GM21360 (cell line): ENCODE measurements at regions not wholly inside any gene's neighbourhood (a gene's known extent, or its start where the extent isn't known, plus 50 kb on each side); places are given as distances from the start of the nearest gene placed in this dataset.
A peak's percentile ranks its signal among the peaks of the same experiment; 100 is the strongest.
"Not testable (repeated sequence)": the region's sequence is repeated elsewhere in the genome, so short reads cannot be mapped to it uniquely, and the experiment has no call there.

Experiments
- ATAC-seq: cut with Tn5 transposase; IDR thresholded peaks from one replicate; pipeline ENCODE4 v1.9.1; 2021; ENCODE audit warnings: mild to moderate bottlenecking, moderate library complexity; ENCODE audit not compliant: unreplicated experiment

- no peak for ATAC-seq
Measured at GRCh38 chr10:18735711-18736110, 76.5 kb downstream of the ARL5B start.

- ATAC-seq = no peak
Measured at GRCh38 chr10:18737236-18737635, 78.0 kb downstream of the ARL5B start.

DNA sequence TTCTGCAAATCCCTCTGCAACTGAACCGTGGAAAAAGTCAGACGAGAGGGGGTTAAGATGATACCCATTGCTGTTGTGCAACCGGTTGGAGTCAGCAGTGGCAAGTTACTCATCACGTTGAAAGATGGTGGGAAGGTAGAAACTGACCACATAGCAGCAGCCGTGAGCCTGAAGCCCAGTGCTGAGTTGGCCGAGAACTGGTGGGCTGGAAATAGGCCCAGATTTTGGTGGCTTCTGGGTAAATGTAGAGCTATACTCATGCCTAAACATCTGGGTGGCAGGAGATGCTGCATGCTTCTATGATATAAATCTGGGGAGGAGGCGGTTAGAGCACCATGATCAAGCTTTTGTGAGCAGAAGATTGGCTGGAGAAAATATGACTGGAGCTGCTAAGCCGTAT is 78.6 kb downstream of the ARL5B start:
- no peak for ATAC-seq

GRCh38 chr10:18738835-18739234 is 79.6 kb downstream of the ARL5B start:
- ATAC-seq = no peak

GRCh38 chr10:18743926-18744325 is 84.7 kb downstream of the ARL5B start:
- ATAC-seq = no peak

GRCh38 chr10:18753312-18753895 is 94.2 kb downstream of the ARL5B start:
- ATAC-seq = no peak

GRCh38 chr10:18759575-18759974 is 100.3 kb downstream of the ARL5B start:
- ATAC-seq = peak; percentile 88

GRCh38 chr10:18760836-18761235 is 101.6 kb downstream of the ARL5B start:
- no peak for ATAC-seq

DNA sequence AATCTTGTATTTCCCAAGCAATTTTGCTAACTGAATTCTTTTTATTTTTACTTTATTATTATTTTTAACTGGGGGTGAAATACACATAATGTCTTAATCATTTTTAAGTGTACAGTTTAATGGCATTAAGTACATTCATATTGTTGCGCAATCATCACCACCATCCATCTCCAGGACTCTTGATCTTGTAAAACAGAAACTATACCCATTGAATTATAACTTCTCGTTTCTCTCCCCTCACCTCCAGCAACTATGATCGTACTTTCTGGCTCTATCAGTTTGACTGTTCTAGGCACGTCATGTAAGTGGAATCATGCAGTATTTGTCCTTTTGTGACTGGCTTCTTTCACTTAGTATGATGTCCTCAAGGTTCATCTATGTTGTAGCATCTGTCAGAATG is 108.8 kb downstream of the ARL5B start:
- no peak for ATAC-seq

- no peak for ATAC-seq
Measured at GRCh38 chr10:18773180-18773579, 113.9 kb downstream of the ARL5B start.

DNA sequence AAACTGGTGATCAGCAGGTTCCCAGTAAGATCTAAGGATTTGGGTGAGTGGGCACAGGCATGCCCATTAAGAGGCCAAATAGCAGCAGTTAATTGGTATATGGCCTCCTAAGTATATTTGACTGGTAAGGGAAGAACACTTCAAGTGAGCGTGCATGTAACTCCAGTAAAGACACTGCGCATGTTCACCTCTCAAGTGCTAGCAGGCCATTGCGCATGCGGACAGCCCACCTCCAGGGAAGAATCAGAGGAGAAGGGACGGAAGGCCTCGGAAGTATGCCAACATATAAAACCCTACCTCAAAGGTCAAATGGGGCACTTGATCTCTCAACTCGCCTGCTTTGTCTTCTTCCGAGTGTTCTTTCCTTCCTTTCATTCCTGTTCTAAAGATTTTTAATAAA is 118.0 kb downstream of the ARL5B start:
- ATAC-seq = no peak

- no peak for ATAC-seq
Measured at GRCh38 chr10:18786478-18786877, 127.2 kb downstream of the ARL5B start.

DNA sequence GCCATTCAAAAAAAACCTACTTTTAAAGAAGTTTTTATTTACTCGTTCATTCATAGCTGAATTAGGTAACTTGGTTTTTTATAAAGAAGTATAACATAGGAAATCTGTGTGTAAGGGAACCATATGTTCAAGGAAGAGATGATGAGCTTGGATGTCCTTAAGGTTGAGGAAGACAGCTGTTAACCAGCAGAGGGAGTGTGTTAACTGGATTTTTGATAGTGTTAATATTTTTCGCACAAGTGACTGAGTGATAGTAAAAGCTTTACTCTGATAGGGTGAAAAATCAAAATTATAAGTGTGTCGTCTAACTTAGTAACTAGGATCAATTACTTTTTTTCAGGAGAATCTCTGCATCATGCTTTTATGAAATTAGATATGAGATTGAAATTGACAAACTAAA is 134.7 kb downstream of the ARL5B start:
- no peak for ATAC-seq

DNA sequence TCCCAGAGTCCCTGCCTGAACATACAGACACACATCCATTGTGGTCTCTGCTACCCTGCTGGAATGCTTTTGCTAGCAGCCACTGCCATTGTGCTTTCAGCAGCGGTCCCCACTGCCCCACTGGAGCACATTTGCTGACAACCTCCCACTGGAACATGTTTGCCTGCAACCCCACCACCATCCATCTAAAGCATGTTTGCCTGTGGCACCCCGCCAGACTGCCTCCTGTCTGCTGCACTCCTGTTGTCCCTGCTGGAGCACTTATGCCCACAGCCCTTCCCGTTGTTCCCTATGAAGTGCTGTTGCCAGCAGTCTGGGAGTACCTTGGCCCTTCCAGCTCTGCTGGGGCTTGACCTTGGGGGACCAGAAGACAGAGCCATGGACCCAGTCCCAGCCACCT is 136.3 kb downstream of the ARL5B start:
- ATAC-seq = no peak

DNA sequence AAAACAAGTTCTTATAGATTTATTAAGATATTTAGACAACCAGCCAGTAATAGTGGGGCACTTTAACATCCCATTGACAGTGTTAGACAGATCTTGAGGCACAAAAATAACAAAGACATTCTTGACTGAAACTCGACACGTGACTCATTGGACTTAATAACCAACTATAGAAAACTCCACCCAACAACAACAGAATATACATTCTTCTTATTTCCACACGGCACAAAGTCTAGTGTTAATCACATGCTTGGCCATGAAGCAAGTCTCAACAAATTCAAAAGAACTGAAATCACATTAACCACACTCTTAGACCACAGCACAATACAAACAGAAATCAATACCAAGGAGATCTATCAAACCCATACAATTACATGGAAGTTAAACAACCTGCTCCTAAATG is 138.1 kb downstream of the ARL5B start:
- ATAC-seq = no peak

GRCh38 chr10:18822156-18822555 is 162.9 kb downstream of the ARL5B start:
- no peak for ATAC-seq

- ATAC-seq = no peak
Measured at GRCh38 chr10:18829259-18829658, 170.0 kb downstream of the ARL5B start.

DNA sequence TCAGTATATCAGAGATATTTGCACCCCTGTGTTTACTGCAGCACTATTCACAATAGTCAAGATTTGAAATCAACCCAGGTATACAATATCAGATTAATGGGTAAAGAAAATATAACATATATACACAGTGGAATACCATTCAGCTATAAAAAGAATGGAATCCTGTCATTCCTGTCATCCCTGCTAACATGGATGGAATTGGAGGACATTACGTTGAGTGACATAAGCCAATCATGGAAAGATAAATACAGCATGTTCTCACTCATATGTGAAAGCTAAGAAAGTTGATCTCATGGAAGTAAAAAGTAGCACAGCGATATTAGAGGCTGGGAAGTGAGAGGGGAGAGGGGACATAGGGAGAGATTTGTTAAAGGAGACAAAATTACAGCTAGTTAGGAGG is 171.0 kb downstream of the ARL5B start:
- ATAC-seq = no peak

DNA sequence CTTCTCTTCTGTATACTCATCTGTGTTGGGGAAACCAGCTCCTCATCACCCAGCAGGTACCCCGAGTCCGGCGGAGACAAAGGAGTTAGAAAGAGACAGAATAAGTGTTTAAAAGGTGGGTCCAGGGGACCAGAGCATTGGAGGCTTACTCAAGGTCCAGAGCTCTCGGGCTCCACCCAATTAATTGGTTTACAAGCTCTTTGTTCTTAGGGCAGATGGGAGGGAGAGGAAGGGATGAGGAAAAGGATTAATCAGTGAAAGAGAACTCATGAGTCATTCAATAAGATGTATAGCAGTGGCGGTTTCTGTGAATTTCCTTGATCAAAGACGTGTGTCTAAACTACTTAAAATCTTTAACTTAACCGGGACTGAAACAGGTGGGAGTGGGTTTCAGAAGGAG is 192.0 kb upstream of the MALRD1 start:
- ATAC-seq = not testable (repeated sequence)

- no peak for ATAC-seq
Measured at GRCh38 chr10:18859659-18860058, 188.9 kb upstream of the MALRD1 start.

DNA sequence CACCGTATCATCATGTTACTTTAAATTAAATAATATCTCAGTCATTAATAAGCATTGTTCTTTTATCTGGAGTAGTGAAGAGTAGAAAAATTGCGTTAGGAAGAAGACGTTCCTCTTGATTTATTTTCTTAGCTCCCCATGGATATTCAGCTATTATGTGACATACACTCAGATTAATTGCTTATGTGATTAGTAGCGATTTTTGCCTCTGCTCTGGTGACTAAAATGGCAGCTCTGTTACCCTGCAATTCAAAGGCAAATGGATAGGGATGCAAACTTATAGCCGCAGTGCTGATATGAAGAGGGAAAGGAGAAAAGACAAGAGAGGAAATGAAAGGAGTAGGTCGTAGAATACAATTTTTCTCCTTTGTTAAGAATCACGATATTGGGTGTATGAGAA is 188.4 kb upstream of the MALRD1 start:
- no peak for ATAC-seq

DNA sequence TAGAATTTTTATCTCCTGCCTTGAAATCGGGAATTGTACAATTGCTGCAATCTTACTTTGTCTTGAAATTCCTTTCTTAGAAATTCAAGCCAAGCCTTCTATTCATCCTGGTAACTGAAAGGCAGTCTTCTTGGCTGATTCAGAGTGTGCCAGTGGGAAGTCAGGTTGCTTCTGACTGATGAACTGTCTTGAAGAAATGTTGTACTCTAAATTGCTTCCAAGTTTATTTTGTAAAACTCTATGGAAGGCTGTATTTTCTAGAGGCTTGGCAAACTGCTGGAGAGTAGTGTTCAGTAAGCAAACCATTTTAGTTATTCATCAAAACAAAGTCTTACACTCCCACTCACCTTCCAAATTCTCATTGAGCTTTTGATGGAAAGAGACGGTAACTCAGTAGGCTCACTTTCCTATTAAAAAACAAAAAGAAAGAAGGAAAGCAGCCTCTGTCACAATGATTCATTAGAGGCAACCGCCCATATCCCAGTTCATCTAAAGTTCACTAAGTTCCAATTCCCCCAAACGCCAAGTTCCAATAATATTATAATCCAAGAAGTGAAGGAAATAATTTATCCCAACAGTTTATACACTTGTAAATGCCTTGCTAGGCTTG is 187.9 kb upstream of the MALRD1 start:
- ATAC-seq = no peak

GRCh38 chr10:18861382-18861781 is 187.2 kb upstream of the MALRD1 start:
- no peak for ATAC-seq
